GM19463 (cell line): ENCODE measurements at regions not wholly inside any gene's neighbourhood (a gene's known extent, or its start where the extent isn't known, plus 50 kb on each side); places are given as distances from the start of the nearest gene placed in this dataset.

Source experiments
- ATAC-seq: cut with Tn5 transposase; IDR thresholded peaks from one replicate; pipeline ENCODE4 v1.9.1; 2021; ENCODE audit warnings: mild to moderate bottlenecking, moderate library complexity; ENCODE audit not compliant: unreplicated experiment

- ATAC-seq: no peak
Observed at GRCh38 chr20:24378661-24379483, 90.6 kb upstream of the SYNDIG1 start.

GRCh38 chr20:24376311-24377099 is 92.9 kb upstream of the SYNDIG1 start:
- ATAC-seq: no peak

- no peak for ATAC-seq
Observed at GRCh38 chr20:24373372-24373771, 96.1 kb upstream of the SYNDIG1 start.

GRCh38 chr20:24370911-24371695 is 98.3 kb upstream of the SYNDIG1 start:
- ATAC-seq: no peak

- no peak for ATAC-seq
Observed at GRCh38 chr20:24370249-24370648, 99.2 kb upstream of the SYNDIG1 start.

GRCh38 chr20:24368253-24368652 is 101.2 kb upstream of the SYNDIG1 start:
- no peak for ATAC-seq

- no peak for ATAC-seq
Observed at GRCh38 chr20:24366336-24367004, 103.0 kb upstream of the SYNDIG1 start.

GRCh38 chr20:24365670-24366069 is 103.8 kb upstream of the SYNDIG1 start:
- no peak for ATAC-seq

GRCh38 chr20:24364482-24364881 is 104.9 kb upstream of the SYNDIG1 start:
- no peak for ATAC-seq

- ATAC-seq: no peak
Observed at GRCh38 chr20:24363031-24363430, 106.4 kb upstream of the SYNDIG1 start.

GRCh38 chr20:24362080-24362479 is 107.3 kb upstream of the SYNDIG1 start:
- no peak for ATAC-seq

- no peak for ATAC-seq
Observed at GRCh38 chr20:24361541-24361940, 107.9 kb upstream of the SYNDIG1 start.

GRCh38 chr20:24360531-24360930 is 108.9 kb upstream of the SYNDIG1 start:
- ATAC-seq: no peak

- no peak for ATAC-seq
Observed at GRCh38 chr20:24359321-24360027, 110.0 kb upstream of the SYNDIG1 start.

GRCh38 chr20:24357931-24358330 is 111.5 kb upstream of the SYNDIG1 start:
- ATAC-seq: no peak

- ATAC-seq: no peak
Observed at GRCh38 chr20:24357177-24357576, 112.3 kb upstream of the SYNDIG1 start.

- no peak for ATAC-seq
Observed at GRCh38 chr20:24353135-24353690, 116.2 kb upstream of the SYNDIG1 start.

- ATAC-seq: no peak
Observed at GRCh38 chr20:24350923-24351368, 118.5 kb upstream of the SYNDIG1 start.

GRCh38 chr20:24341781-24342180 is 127.6 kb upstream of the SYNDIG1 start:
- ATAC-seq: no peak

- no peak for ATAC-seq
Observed at GRCh38 chr20:24340933-24341332, 128.5 kb upstream of the SYNDIG1 start.
